BJ (cell line): ENCODE measurements at regions not wholly inside any gene's neighbourhood (a gene's known extent, or its start where the extent isn't known, plus 50 kb on each side); places are given as distances from the start of the nearest gene placed in this dataset.

Source experiments
- CTCF ChIA-PET: fragments of 350-600 bp; formaldehyde crosslinking; extraction: SDS; loops from one replicate; lab custom pipeline; 2021; ENCODE audit warnings: antibody characterized with exemption, inconsistent platforms; lab: Yijun Ruan, JAX
- POLR2A ChIA-PET: fragments of 300-600 bp; sonication (Branson Sonifier 250); formaldehyde crosslinking; extraction: SDS; loops from one replicate; lab custom pipeline; 2021; ENCODE audit warnings: antibody characterized with exemption; lab: Charles Lee
- DNase-seq: peaks from one replicate; pipeline ENCODE4 v3.0.0-alpha.2; 2011; ENCODE audit warnings: low read depth
- H3K27me3 ChIP-seq: 2 replicates; pipeline ENCODE4 v1.6.0; 2011; ENCODE audit warnings: low read length; ENCODE audit not compliant: control insufficient read depth, insufficient read depth
- H3K36me3 ChIP-seq: 2 replicates; pipeline ENCODE4 v1.5.1; 2011; ENCODE audit warnings: low read length; ENCODE audit not compliant: control insufficient read depth, insufficient read depth
- H3K4me3 ChIP-seq: 2 replicates; pipeline ENCODE4 v1.5.1; 2011; ENCODE audit warnings: low read depth, mild to moderate bottlenecking, control low read depth, low read length
- TF ChIP-seq, protein P1 (sequence below): IDR thresholded peaks from 2 replicates; pipeline ENCODE4 v1.5.1; 2011; ENCODE audit warnings: low read depth, mild to moderate bottlenecking, control low read depth, inconsistent platforms, low read length, moderate library complexity; ENCODE audit not compliant: insufficient read depth

DNA sequence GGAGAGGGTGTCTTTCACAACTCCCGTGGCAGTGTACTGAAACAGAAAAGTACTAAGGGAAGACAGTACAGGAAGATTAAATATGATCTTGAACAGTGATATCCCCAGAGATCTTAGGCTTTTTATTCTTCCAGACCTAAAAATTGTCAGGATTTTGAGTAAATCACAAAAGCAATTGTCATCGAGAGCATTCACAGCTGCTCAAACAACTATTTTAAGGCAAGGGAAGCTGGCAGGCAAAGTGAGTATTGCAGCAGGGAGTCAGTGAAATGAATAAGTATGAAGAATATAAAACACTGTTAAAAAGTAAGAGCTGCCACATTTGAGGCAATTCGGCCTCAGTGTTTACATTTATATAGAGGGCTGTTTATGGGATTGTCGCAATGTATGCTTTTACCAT, 479.0 kb downstream of the CAAP1 start:
- DNase-seq: no peak
- CTCF ChIA-PET: interaction anchor here (0.7 kb wide), 1 partner anchor 11 kb away, joined by 3 read pairs; no protein-coding TSS in a partner anchor
- no peaks in the 10 kb centered on the region for H3K36me3 ChIP-seq
- no peak overlapping the region for H3K4me3 ChIP-seq
- TF ChIP-seq, protein P1, sequence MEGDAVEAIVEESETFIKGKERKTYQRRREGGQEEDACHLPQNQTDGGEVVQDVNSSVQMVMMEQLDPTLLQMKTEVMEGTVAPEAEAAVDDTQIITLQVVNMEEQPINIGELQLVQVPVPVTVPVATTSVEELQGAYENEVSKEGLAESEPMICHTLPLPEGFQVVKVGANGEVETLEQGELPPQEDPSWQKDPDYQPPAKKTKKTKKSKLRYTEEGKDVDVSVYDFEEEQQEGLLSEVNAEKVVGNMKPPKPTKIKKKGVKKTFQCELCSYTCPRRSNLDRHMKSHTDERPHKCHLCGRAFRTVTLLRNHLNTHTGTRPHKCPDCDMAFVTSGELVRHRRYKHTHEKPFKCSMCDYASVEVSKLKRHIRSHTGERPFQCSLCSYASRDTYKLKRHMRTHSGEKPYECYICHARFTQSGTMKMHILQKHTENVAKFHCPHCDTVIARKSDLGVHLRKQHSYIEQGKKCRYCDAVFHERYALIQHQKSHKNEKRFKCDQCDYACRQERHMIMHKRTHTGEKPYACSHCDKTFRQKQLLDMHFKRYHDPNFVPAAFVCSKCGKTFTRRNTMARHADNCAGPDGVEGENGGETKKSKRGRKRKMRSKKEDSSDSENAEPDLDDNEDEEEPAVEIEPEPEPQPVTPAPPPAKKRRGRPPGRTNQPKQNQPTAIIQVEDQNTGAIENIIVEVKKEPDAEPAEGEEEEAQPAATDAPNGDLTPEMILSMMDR: no peak
- H3K27me3 ChIP-seq: no peaks in the 10 kb centered on the region
- POLR2A ChIA-PET: no interaction called here

DNA sequence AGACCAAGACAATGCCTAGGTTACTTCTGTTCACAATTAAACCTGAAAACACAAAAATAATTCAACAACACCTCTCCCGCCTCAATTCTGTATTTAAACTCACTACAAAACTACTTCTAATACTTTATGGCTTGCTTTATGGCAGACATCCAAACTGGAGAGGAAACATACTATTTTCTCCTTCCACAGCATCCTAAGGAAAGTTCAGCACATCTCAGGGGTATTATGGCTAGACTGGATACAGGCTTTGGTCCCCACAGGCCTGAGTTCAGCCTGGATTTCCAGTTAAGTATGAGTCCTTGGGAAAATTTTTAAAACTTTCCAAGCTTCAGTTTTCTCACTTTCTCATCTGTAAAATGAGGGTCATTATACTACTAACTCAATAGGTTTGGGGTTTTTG, 480.2 kb downstream of the CAAP1 start:
- Histone ChIP-seq H3K4me3 (no peak overlapping the region), H3K36me3 (no peaks in the 10 kb centered on the region), H3K27me3 (no peaks in the 10 kb centered on the region)
- TF ChIP-seq, protein P1: no peak
- no peak for DNase-seq
- POLR2A ChIA-PET: no interaction called here
- CTCF ChIA-PET: no interaction called here

DNA sequence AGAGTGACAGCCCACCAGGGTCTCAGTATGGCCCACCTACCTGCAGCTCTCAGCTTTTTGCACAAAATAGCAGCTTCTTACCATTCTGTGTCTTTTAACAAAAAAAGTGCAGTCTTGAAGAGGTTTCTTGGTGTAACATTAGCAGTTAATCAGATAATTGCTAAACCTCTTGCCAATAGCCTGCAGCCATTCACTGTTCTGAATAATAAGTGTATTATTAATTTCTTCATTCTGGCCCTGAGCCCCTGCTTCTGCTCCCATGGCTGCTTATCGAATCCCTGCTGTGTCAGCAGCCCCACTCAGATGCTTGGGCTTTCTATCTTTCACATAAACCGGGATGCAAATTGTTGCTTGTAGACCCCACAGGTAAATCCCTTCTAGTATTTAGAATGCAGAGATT, 485.9 kb downstream of the CAAP1 start:
- ChIA-PET CTCF (no interaction called here), POLR2A (no interaction called here)
- no peaks in the 10 kb centered on the region for H3K36me3 ChIP-seq
- H3K4me3 ChIP-seq: no peak overlapping the region
- DNase-seq: no peak
- TF ChIP-seq, protein P1: no peak
- no peaks in the 10 kb centered on the region for H3K27me3 ChIP-seq

DNA sequence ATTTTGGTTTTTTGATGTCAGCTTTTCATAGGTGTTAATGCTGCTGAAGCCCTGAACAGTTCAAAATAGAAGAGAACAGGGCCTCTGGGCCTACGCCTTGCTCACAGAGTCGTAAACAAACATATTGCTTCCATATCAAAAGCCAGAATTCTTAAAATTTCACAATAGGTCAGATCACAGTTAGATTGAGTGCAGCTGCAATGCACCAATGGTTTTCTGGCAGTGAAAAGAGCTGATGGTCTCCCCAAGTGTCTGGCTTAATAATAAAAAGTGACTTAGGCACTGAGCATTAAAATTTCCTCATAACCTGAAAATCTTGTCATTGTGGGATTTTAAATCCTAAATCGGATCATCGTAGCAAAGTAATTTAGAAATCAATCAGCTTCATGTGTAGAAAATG, 493.0 kb downstream of the CAAP1 start:
- Histone ChIP-seq H3K27me3 (no peaks in the 10 kb centered on the region), H3K36me3 (no peaks in the 10 kb centered on the region), H3K4me3 (no peak overlapping the region)
- no peak for DNase-seq
- TF ChIP-seq, protein P1: no peak
- ChIA-PET CTCF (no interaction called here), POLR2A (no interaction called here)

DNA sequence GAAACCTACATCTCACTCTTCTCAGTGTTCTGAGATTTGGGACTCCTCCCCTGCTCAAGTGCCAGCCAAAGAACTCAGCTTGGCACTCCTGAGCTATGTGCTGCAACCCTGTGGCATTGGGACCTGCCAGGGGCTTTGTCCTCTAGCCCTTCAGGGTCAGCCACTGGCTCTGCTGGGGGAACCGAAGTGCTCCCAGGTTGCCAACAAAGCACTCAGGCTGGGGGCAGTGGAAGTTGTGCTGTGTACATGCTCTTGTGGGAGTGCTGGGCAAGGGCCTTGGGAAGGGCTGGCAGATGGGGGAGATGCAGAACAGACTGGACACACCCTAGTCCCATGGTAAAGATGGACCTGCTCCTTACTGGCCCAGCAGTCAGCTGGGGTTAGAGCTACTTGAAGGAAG, 498.6 kb downstream of the CAAP1 start:
- no peaks in the 10 kb centered on the region for H3K27me3 ChIP-seq
- no peaks in the 10 kb centered on the region for H3K36me3 ChIP-seq
- H3K4me3 ChIP-seq: no peak overlapping the region
- ChIA-PET CTCF (interaction anchor here (0.7 kb wide), 1 partner anchor 8 kb away, joined by 4 read pairs; no protein-coding TSS in a partner anchor), POLR2A (no interaction called here)
- no peak for DNase-seq
- TF ChIP-seq, protein P1: no peak
